Stimulated activated CD8-positive, alpha-beta memory T cell treated with anti-CD3 and anti-CD28 coated beads, Interleukin-7, amount 100 ng/mL, for 1 hour (primary cell): ENCODE measurements at regions not wholly inside any gene's neighbourhood (a gene's known extent, or its start where the extent isn't known, plus 50 kb on each side); places are given as distances from the start of the nearest gene placed in this dataset.
"Not testable (repeated sequence)": the region's sequence is repeated elsewhere in the genome, so short reads cannot be mapped to it uniquely, and the experiment has no call there.

Source experiments
- DNase-seq, 2 donors: peaks; one replicate each; pipeline ENCODE4 v3.0.0-alpha.2; 2020; ENCODE audit warnings: low read depth in 2 of 2

- not testable (repeated sequence) for DNase-seq
These were observed 59.2 kb upstream of the CCDC180 start for GRCh38 chr9:97248252-97248651.

GRCh38 chr9:97243606-97244005, 63.9 kb upstream of the CCDC180 start:
- DNase-seq = no peak

GRCh38 chr9:97241430-97241829, 66.0 kb upstream of the CCDC180 start:
- not testable (repeated sequence) for DNase-seq

GRCh38 chr9:97237951-97238889, 69.2 kb upstream of the CCDC180 start:
- DNase-seq = peak; percentile 46 to 51

- DNase-seq = no peak
These were observed 70.1 kb upstream of the CCDC180 start for GRCh38 chr9:97237311-97237786.

- DNase-seq = not testable (repeated sequence)
These were observed 74.5 kb upstream of the CCDC180 start for GRCh38 chr9:97233009-97233400.

- DNase-seq = not testable (repeated sequence)
These were observed 75.1 kb upstream of the CCDC180 start for GRCh38 chr9:97232060-97233008.

- not testable (repeated sequence) for DNase-seq
These were observed 85.1 kb upstream of the CCDC180 start for GRCh38 chr9:97222393-97222792.

- peak; percentile 18 to 23 for DNase-seq
These were observed 85.7 kb upstream of the CCDC180 start for GRCh38 chr9:97221478-97222355.

- no peak for DNase-seq
These were observed 86.5 kb upstream of the CCDC180 start for GRCh38 chr9:97220894-97221477.

- not testable (repeated sequence) for DNase-seq
These were observed 87.1 kb upstream of the CCDC180 start for GRCh38 chr9:97220396-97220795.

- DNase-seq = not testable (repeated sequence)
These were observed 87.9 kb upstream of the CCDC180 start for GRCh38 chr9:97219443-97220140.

- DNase-seq = not testable (repeated sequence)
These were observed 92.3 kb upstream of the CCDC180 start for GRCh38 chr9:97215127-97215526.

- DNase-seq = not testable (repeated sequence)
These were observed 92.9 kb upstream of the CCDC180 start for GRCh38 chr9:97214556-97214955.

- not testable (repeated sequence) for DNase-seq
These were observed 107.8 kb upstream of the CCDC180 start for GRCh38 chr9:97199683-97200082.

GRCh38 chr9:97193767-97194166, 113.7 kb upstream of the CCDC180 start:
- DNase-seq = not testable (repeated sequence)

GRCh38 chr9:97188545-97188944, 118.9 kb upstream of the CCDC180 start:
- no peak for DNase-seq

- DNase-seq = not testable (repeated sequence)
These were observed 119.8 kb upstream of the CCDC180 start for GRCh38 chr9:97187706-97188105.

- no peak for DNase-seq
These were observed 121.0 kb upstream of the CCDC180 start for GRCh38 chr9:97186493-97186892.

- DNase-seq = not testable (repeated sequence)
These were observed 124.9 kb upstream of the CCDC180 start for GRCh38 chr9:97182532-97182931.
